Stimulated activated CD8-positive, alpha-beta memory T cell treated with anti-CD3 and anti-CD28 coated beads, Interleukin-2, amount 100 ng/mL, for 48 hours (primary cell): ENCODE measurements at regions not wholly inside any gene's neighbourhood (a gene's known extent, or its start where the extent isn't known, plus 50 kb on each side); places are given as distances from the start of the nearest gene placed in this dataset.

Experiments used
- DNase-seq, 2 donors: peaks; one replicate each; pipeline ENCODE4 v3.0.0-alpha.2; 2020; ENCODE audit warnings: low read depth in 2 of 2

- no peak for DNase-seq
These were observed 416.1 kb downstream of the ZNF521 start for GRCh38 chr18:24935896-24936295.

GRCh38 chr18:24936691-24937090, 415.3 kb downstream of the ZNF521 start:
- DNase-seq, result no peak

- DNase-seq, result no peak
These were observed 414.2 kb downstream of the ZNF521 start for GRCh38 chr18:24937639-24938275.

DNA sequence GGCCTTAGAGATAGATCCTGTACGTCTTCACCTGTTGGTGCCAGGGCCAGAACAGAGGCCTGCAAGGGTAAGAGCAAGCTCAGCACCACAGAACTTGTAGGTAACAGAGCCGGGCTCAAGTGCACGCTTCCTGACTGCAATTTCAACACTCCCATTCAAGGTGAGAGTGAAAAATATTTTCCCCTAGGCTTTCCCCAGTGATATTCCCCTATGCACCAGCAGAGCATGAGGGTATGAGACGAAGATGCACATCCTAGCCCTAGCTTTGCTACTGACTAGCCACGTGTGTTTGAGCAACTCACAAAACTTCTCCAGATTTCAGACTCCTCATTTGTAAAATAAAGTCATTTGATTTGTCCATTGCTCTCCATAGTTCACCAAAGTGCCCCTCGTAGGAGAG, 411.6 kb downstream of the ZNF521 start:
- no peak for DNase-seq

GRCh38 chr18:24941174-24941951, 410.6 kb downstream of the ZNF521 start:
- no peak for DNase-seq

DNA sequence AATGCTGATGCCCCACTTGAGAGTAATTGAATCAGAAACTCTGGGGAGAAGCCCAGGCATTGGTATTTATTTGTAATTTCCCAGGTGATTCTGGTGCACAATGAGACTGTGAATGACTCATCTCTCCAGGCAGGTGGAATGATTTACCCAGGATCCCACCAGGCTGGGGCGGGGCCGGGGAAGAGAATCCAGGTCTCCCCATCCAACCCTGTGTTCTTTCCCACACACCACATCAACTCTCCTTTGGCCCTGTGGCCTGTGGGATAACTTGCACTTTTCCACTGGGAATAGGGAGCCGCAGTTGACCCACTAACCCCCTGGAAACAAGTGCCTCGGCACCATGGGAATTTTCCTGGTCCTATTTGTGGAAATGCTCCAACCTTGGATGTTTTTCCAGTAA, 409.8 kb downstream of the ZNF521 start:
- DNase-seq, result no peak

DNA sequence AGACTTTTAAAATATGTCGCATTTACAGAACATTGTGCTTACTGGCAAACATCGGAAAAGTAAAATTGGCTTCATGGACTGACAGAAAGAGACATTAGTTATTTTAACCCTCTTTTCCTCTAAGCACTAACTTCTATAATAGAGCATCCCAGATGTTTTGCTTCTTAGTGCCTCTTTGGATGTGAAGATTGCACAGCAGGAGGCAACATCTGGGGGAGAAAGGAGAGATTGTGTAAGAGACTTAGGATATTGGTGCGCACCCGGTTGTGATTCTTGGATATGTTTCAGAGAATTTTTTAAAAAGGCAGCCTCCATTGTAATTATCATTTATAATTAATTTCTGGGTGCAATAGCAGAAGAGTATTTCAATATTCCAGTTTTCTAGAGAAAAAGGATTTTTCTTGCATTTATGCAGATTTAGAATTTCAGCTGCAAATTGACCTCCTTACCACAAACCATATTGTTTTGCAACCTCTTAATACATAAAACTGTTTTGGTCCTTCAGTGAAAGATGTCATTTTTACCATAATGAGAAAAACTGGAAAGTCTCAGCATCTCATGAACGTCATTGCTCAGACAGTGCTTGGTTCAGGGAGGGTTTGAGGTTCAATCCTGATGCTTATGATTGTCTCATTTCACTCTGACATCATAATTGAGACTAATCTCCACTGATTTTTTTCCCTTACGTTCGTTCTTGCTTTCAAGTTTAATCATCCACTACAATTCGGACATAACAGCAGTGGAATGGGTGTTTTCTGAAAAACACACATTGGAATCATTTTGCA, 404.3 kb downstream of the ZNF521 start:
- no peak for DNase-seq

- DNase-seq, result no peak
These were observed 402.1 kb downstream of the ZNF521 start for GRCh38 chr18:24949908-24950307.

DNA sequence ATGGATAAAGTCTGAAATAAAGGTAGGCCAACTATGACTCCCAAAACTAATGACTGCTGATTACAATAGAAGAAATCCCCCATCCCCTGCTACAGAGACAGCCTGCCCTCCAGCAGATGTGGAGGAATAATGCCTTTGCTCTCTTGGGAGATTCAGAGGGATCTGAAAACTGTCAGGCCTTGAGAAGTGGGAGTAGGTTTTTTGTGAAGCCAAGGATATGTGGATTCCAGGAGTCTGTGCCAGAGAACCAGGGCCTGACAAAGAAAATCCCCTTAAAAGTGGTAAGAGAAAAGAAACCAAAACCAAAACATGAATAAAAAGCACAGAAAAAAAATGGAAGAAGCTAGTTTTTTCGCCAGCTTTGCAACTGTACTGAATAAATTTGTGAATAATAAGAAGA, 397.6 kb downstream of the ZNF521 start:
- no peak for DNase-seq

DNA sequence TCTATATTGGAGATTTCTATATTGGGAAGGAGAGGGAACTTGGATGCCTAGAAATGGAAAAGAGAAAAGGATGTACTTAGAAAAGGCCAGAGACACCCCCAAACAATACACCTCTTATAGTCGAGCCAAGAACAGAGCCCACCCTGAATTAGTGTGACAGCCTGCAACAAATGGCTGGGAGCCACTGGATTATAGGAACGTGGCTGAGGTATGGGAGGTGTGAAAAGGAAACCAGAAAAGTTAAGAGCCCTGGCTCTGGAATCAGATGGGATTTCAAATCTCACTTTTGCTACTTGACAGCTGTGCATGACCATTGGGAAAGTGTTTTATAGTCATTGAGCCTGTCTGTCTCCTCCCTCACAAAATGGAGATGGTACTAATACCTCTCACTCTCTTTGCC, 394.0 kb downstream of the ZNF521 start:
- DNase-seq, result no peak

- no peak for DNase-seq
These were observed 392.9 kb downstream of the ZNF521 start for GRCh38 chr18:24959051-24959476.

GRCh38 chr18:24964216-24964615, 387.8 kb downstream of the ZNF521 start:
- DNase-seq, result no peak

DNA sequence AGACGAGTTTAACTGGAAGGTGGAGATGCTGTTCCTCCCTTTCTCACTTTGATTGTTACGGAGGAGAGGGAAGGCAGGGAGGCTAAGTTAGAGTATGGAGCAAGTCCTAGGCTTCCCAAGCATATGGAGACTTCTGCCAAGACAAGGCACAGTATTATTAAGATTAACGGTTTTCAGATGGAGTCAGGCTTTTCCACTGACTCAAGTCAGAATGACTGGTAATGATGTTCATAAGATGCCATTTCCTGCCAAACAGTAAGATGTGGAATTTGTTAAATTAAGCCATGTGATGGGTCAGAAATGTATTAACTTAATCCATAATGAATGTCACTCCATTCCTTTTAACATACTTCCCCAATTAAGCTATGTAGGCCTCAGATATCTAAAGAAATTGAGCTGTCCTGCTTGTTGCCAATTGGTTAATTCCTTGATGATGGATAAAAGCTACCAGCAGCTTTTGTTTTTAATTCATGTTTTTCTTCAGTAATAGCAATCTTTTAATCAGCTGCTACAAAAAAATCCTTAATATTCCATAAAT, 383.7 kb downstream of the ZNF521 start:
- no peak for DNase-seq

DNA sequence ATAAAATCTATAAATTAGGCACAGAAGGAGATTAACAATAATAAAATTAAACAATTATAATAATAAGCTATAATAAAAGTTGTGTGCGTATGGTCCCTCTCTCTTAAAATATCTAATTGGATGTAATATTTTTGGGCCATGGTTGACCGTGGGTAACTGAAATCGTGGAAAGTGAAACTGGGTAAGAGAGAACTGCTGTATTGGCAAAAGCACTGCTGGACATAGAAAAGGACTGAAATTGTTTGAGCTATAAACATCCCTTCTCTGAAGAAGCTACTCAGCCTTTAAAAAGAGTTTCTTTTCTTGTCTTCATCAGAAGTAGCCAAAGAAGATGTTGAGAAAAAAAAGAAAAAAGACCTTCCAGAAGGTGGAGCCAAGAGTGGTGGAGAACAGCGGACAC, 379.4 kb downstream of the ZNF521 start:
- DNase-seq, result no peak

- no peak for DNase-seq
These were observed 377.5 kb downstream of the ZNF521 start for GRCh38 chr18:24974431-24974830.

DNA sequence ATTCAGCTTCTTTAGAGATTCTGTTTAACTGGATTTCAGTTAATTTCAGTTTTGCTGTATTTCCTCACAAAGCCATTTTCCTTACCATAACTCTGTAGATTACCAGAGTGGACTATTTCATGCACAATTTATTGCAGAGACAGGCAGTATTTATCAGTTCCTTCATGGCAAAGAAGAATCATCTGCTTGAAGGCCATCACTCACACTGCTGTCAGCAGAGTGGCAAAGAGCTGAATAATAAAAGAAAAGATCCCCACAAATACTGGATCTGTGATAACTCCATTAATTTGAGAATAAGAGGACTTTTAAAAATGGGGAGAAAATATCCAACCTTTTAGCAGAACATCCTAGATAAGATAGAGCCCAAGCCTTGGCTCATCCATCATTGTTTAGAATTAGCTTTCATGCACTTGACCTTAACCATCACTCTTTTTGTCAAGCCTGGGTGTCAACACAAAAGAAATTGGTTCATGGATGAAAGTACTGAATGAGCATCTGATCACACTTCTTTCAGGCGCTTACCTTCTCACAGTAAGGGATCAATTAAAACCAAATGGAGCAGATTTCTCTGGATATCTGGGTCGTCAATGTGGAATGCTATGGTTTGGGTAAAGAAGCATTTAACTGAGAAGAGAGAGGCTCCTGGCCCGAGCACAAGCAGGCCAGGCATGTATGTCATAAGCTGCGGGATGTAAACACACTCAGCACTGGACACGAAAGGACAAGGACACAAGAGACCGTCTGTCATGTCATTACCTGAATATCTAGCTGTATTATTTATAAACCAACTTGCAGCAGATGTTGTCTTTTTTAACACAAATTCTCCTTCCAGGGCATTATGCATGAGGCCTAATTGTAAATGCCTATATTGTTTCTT, 376.2 kb downstream of the ZNF521 start:
- DNase-seq, result no peak

DNA sequence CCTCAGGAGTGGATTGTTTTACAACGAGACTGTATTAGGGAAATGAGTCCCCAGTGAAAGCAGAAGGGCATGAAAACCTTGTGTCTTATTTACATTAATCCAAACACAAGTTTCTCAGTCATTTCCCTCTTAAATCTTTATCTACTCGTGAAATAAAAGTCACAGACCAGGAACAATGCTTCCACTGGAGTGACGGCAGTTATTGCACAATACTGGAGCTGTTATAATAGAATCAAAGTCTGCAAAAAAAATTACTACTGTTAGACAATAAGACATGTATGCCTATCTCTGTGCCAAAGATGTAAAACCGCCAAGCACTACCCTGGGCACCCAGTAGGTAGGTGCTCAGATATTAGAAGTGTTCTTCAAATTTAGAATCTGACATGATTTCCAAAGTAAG, 375.5 kb downstream of the ZNF521 start:
- no peak for DNase-seq

DNA sequence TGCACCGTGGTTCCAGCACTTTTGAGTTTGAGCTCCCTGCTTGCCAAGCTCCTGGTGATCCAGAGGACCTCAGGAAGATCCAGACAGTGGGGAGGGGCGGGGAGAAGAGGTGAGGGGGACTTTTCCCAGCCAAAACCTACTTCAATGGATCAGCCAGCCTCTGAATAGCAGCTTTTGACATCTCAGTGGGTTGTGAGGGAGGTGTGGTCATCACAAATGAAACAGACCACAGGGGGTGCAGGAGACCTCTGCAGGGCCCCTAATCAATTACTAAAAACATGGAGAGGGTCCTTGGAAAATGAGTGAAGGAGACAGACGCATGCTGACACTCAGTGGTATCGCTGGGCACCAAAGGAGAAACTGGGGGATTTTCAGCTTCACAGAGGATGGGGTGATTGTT, 372.7 kb downstream of the ZNF521 start:
- no peak for DNase-seq

DNA sequence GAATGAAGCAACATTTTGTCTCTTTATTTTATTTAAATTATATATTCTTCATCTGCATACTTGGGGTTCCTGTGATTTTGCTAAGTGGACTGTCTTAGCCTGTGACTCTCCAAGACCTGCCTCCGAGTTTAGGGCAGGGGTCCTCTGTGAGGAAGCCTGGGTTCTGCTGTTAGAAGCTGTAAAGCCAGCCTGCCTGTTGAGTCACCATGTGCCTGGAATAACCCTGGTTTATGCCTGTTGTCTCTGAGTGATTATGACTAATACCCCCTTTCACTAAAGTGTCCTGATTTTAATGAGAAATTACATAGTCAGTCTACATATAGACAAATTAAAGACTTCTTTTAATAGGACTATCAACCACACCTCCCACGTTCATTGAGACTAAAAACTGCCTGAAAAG, 369.1 kb downstream of the ZNF521 start:
- no peak for DNase-seq

GRCh38 chr18:24983566-24984139, 368.3 kb downstream of the ZNF521 start:
- DNase-seq, result no peak

- no peak for DNase-seq
These were observed 366.4 kb downstream of the ZNF521 start for GRCh38 chr18:24985586-24985985.
